PC-9 (cell line): ENCODE measurements at regions not wholly inside any gene's neighbourhood (a gene's known extent, or its start where the extent isn't known, plus 50 kb on each side); places are given as distances from the start of the nearest gene placed in this dataset.

Source experiments
- CTCF ChIP-seq: fragments of 200-600 bp; sonication (generic); conservative IDR thresholded peaks from 2 replicates; pipeline ENCODE4 v1.6.1; 2017; ENCODE audit warnings: mixed run types, antibody characterized with exemption, mild to moderate bottlenecking, moderate library complexity
- EZH2 ChIP-seq: fragments of 200-600 bp; sonication (generic); IDR thresholded peaks from 2 replicates; pipeline ENCODE4 v1.8.0; 2017; ENCODE audit warnings: antibody characterized with exemption, low read depth

- TF ChIP-seq CTCF: no peak
- TF ChIP-seq EZH2: no peak
Measured at GRCh38 chr1:50278410-50278809, 144.8 kb downstream of the DMRTA2 start.
